GM18499 (cell line): ENCODE measurements at regions not wholly inside any gene's neighbourhood (a gene's known extent, or its start where the extent isn't known, plus 50 kb on each side); places are given as distances from the start of the nearest gene placed in this dataset.

Experiments used
- ATAC-seq: cut with Tn5 transposase; IDR thresholded peaks from one replicate; pipeline ENCODE4 v1.9.1; 2021; ENCODE audit warnings: moderate number of reproducible peaks; ENCODE audit not compliant: insufficient read depth, unreplicated experiment

GRCh38 chr11:115873813-115874212, 369.6 kb upstream of the CADM1 start:
- ATAC-seq: no peak

- ATAC-seq: no peak
Observed at GRCh38 chr11:115872416-115872815, 368.2 kb upstream of the CADM1 start.

DNA sequence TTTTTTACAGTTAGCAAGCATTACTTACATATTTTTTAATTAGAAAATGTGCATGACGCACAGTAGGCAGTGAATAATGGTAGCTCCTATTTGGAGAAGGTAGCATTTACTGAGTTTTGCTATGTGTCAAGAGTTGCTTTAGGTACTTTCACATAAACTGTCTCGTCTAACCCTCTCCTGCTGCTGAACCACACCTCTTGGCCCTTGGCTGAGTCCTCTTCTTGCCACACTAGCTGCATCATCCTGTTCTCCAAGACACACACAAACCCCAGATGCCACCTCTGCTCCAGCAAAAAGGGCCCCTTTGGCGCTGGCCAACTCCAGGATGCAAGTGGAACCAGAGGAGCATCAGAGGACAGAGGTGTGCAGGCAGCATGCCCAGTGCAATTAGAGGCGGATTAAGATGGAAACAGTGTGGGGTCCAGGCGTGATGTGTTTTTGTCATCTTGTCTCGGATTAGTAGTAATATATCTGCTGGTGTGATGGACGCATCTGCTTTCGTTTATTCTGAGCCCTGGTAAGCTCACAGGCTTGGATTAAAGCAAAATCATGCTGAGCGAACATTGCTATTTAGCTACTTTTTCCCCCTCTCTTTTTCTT, 367.0 kb upstream of the CADM1 start:
- ATAC-seq: no peak

DNA sequence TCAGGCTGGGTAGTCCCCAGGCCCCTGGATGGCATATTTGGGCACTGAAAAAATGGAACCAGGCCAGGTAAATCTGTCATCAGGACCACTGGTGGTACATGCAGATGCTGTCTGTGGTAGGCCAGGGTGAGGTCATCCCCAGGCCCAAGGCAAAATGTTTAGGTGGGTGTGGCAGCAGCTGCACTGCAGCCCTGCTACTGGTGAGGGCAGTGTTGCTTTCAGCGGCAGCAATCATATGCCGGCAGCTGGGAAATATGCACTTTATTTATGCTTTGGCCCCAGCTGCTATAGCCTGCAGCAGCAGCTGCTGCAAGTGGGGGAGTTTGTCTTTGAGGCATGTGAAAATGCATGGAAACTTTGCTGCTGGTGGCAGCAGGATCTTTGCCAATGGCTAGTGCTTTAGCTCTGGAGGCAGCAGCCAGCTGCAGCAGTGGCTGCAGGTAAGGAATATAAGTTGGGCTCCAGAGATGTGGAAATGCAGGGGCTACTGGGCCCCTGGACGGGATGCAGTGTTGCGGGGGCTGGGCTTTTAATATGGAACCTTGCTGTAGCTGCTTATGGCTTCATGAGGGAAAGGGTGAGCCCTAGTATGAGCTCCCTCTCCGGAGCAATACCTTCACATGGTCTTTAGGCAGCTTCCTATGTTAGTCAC, 365.7 kb upstream of the CADM1 start:
- ATAC-seq: no peak

DNA sequence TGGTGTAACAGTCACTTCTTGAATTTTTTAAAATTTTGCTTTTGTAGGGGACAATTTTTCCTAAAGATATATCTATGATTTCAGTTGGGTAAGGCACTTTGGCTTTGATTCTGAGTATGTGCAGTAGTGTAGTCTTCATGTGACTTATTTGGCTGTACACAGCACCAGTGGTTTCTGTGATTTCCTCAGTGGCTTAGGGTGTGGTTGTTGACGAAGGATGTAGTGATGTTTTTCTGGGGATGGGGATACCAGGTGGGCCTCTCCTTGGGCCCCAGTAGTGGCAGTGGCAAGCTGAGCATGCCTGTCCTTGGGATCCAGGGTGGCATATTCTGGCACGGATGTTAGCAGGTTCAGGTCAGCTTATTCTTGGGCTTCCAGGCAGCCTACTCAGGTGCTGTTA, 364.9 kb upstream of the CADM1 start:
- ATAC-seq: no peak

GRCh38 chr11:115860246-115860645, 356.0 kb upstream of the CADM1 start:
- no peak for ATAC-seq

DNA sequence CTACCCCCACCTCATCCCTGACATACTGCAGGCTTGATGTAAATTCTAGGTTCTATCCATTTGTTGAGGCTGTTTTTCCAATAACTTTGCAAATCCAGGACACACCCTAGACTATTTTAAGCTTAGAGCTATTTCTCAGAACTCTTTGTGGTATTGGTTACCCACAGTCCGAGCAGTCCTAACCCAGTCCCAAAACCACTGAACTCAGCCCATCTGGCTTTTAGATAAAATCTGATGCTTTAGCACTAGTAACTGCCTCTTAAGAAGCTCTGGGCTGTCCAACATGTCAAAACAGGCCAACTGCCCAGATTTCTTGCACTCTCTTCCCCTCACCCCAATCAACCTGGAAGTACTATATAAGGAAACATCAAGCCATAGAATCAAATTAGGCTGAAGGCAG, 344.4 kb upstream of the CADM1 start:
- no peak for ATAC-seq

GRCh38 chr11:115848080-115848479, 343.9 kb upstream of the CADM1 start:
- ATAC-seq: no peak

DNA sequence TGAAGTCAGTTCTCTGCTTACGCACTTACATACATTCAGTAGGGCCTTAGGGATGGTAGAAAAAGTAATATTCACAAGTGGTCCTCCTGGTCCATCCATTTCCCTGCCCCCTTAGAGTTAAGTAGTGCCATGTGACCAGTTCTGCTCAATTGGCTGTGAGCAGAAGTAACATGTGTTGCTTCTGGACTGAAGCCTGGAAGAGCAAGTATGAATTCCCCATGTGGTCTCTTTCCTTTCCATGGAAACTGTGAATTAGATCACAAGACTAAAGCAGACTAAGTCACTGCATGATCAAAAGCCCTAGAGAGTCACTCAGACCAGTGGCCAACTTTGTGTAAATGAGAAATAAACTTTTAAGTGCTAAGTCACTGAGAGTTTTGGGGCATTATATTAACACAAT, 341.7 kb upstream of the CADM1 start:
- no peak for ATAC-seq

DNA sequence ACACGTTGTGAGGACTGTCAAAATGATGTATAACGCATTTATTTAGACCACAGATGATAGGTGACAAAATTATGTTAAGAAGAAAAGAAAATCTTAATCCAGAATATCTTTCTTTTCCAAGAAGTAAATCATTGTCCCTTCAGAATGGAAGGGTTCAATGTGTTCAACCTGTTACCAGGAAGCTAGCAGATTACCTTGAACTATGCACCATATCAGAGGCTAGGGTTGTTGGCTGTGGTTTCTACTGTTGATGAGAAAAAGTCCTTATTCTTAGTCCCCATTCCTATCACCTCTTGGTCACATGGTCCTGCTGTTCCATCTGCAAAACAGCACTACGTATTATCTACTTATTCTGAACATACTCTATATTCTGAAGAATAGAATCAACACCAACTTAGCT, 339.5 kb upstream of the CADM1 start:
- ATAC-seq: no peak

- ATAC-seq: no peak
Observed at GRCh38 chr11:115843111-115843510, 338.9 kb upstream of the CADM1 start.

GRCh38 chr11:115820026-115820425, 315.8 kb upstream of the CADM1 start:
- ATAC-seq: no peak

DNA sequence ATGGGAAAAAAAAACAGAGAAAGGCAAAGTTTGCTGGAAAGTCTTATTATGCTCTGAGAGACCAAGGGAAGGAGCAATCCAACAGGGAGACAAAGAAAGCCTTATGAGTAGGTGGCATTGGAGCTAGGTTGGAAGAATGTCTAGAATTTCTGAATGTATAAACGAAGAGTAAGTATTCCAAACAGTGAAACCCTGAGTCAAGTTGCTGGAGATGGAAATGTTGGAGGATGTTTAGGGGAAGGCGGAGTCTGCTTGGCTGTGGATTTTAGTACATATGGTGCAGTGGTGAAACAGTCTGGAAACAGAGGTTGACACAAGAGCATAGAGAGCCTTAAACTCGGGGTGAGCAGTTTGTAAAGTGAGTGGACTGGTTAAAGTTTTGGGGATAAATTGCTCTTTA, 314.8 kb upstream of the CADM1 start:
- no peak for ATAC-seq

- ATAC-seq: no peak
Observed at GRCh38 chr11:115817844-115818468, 313.7 kb upstream of the CADM1 start.

DNA sequence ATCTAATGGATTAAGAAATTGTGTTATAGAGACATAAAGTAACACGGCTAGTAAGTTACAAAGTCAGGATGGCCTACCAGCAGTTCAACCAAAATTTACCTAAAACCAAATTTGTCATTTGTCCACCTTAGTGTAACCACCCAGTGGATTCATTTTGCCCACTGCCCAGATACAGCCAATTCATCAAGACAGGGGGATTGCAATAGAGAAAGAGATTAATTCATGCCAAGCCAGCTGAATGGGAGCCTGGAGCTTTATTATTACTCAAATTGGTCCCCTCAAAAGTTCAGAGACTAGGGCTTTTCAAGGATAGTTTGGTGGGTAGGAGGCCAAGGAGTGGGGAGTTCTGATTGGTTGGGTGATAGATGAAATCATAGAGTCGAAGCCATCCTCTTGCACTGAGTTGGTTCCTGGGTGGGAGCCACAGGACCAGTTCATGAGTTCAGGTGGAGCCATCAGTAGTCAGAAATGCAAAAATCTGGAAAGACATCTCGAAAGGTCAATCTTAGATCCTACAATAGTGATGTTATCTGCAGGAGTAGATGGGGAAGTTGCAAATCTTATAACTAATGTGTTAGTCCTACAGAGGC, 304.2 kb upstream of the CADM1 start:
- ATAC-seq: no peak

DNA sequence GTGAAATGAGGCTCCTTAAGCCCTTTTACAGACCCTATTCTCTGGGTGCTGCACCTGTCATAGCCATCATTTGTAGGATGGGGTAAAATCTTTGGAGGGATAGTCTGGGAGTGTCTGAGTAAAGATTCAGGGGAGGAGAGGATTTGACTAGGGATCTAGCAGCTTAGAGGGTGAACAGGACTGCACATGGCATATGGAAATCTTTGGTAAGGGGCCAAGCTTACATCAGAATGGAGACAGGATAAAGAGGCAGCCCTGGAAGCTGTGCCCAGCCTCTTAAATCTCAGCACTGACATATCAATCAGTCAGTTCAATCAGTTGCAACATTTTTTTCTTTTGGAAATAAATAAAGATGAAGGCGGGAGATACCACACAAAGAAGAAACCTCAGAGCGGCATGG, 301.8 kb upstream of the CADM1 start:
- ATAC-seq: no peak

GRCh38 chr11:115803073-115803740, 299.0 kb upstream of the CADM1 start:
- ATAC-seq: no peak

DNA sequence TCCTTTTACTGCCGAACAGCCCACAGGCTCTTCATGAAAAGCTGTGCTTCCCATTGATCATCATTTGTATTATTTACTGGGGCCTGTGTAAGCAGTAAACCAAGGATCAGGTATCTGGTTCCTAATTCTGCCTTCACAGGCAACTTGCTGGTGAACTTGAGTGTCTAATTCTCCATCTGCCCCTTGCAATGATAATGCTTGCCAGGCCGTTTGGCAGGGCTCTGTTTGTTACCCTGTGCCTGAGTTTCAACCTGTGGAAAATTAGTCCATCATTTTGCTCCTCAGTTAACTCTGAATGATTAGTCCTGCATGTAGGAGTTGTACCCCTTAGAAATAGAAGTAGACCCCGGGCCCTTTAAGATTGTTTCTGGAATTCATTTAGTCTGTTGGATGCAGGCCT, 298.4 kb upstream of the CADM1 start:
- no peak for ATAC-seq

DNA sequence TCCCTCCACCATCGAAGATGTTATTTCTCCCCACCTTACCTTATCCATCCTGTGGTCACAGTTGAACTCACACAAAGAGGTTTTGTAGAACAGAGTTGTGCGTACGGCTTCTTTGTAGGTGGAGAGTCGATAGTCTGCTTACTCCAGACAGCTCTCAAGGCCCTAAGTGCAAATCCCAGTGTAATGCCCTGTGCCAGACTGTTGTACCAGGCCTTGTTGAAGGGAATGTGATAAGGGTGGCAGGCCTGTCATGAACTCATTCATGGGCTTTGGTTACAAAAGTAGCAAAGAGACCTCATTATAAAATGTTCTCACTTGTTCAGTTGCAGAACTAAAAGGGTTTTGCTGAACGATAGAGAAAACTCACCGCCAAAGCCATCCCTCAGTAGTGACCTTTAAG, 288.7 kb upstream of the CADM1 start:
- ATAC-seq: no peak

- no peak for ATAC-seq
Observed at GRCh38 chr11:115787302-115787701, 283.1 kb upstream of the CADM1 start.
